ENCODE measurements at regions not wholly inside any gene's neighbourhood (a gene's known extent, or its start where the extent isn't known, plus 50 kb on each side); places are given as distances from the start of the nearest gene placed in this dataset.
A peak's percentile ranks its signal among the peaks of the same experiment; 100 is the strongest.

DNA sequence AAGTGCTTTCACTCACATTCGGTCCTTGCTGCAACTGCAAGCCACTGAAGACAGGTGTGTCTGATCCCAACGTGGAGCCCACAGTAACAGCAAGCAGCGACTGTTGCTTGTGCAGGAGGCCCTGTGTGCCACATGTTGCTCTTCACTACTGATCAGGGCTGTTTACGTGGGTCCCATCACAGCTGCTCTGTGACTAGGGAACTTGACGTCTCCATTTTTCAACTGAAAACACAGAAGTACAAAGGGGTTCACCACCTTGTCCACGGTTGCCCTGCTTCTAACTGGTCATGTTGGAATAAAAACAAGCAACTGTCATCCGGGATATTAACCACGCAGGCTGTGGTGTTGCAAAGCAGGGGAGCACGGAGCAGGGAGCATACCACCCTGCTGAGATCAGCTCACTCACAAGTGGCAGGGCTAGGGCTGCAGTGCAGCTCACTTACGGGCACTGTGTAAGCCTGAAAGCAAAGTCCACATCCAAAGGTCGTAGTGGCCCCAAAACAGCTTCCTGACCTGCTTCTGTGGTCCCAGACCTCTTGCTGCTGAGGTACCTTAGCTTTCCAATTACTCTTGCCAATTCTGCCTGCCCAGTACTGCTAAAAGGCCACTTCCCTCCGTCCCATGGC lies 105.8 kb upstream of the DUSP22 start:
- DNase-seq, result no peak
- Histone ChIP-seq H3K9me3 (ENCODE audit: control insufficient read depth in 2 of 3, low read length in 3 of 3) (no peaks in the 10 kb centered on the region), H3K4me3 (ENCODE audit: low read length) (no peak overlapping the region), H3K27me3 (ENCODE audit: control insufficient read depth in 2 of 2, insufficient read depth in 2 of 2, low read length in 2 of 2) (no peaks in the 10 kb centered on the region), H3K4me1 (ENCODE audit: control insufficient read depth in 2 of 2, insufficient read depth in 2 of 2, low read length in 2 of 2) (peaks cover 6 to 19% of the 10 kb centered on the region in 2 donors), H3K36me3 (ENCODE audit: control insufficient read depth in 2 of 3, insufficient read depth in 3 of 3, low read length in 3 of 3) (no peaks in the 10 kb centered on the region), H3K27ac (ENCODE audit: low read depth, low read length) (no peak overlapping the region)
- CTCF ChIA-PET, result interaction anchor here (1.0 to 1.5 kb wide), 2 partner anchors 201 to 406 kb away, joined by 3 read pairs; no protein-coding TSS in a partner anchor
- POLR2A ChIA-PET, result no interaction called here
- no peaks in the 10 kb centered on the region for H3K36me3 Mint-ChIP-seq
- no peaks in the 10 kb centered on the region for H3K9me3 Mint-ChIP-seq
- no peak for ATAC-seq
- no peaks in the 10 kb centered on the region for H3K27me3 Mint-ChIP-seq
- H3K4me3 Mint-ChIP-seq, result no peak overlapping the region
- no peak overlapping the region for H3K27ac Mint-ChIP-seq
- intact Hi-C loops (cut with micrococcal nuclease), result loop anchor here (5.0 kb wide), 5 partner anchors 261 to 1251 kb away; no protein-coding TSS in a partner anchor
- peaks cover 12 to 30% (median 20%) of the 10 kb centered on the region in 7 donors for H3K4me1 Mint-ChIP-seq

DNA sequence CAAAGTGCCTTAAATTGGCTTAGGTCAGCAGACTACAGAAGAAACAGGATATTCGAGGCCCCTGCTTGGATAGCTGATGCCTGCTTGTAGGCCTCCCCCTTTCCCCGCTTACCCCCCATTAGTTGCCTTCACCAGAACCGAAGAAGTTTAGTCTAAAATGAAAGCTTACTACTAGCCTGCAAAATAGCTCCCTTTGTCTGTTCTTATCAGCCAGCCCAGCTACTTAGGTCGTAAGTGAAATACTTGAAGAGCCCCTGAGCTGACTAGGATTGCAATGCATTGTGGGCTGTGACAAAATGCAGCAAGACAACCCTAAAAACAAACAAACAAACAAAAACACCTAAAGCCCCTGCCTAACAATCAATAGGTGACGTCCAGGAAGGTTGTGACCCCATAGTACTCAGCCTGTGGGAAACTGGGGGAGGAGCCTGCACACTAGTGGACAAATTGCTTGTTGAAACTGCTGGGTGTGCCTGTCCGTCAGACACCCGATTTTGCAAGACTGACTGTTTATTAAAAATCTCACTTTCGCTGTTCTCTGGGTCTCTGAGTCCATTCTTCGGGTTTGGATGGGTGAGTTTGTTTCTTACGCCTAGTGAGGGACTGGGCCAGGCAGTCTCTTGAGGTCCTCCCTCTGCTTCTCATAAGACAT lies 105.0 kb upstream of the DUSP22 start:
- Mint-ChIP-seq H3K4me1 (peaks cover 12 to 28% (median 20%) of the 10 kb centered on the region in 7 donors), H3K27me3 (no peaks in the 10 kb centered on the region), H3K4me3 (no peak overlapping the region), H3K9me3 (no peaks in the 10 kb centered on the region), H3K27ac (peak overlapping the region in 1 of 9 donors; percentile 20), H3K36me3 (no peaks in the 10 kb centered on the region)
- CTCF ChIA-PET, result interaction anchor here (0.6 to 1.8 kb wide), 5 partner anchors 39 to 406 kb away, joined by 3 read pairs; no protein-coding TSS in a partner anchor
- H3K36me3 ChIP-seq (ENCODE audit: control insufficient read depth in 2 of 3, insufficient read depth in 3 of 3, low read length in 3 of 3), result no peaks in the 10 kb centered on the region
- no peaks in the 10 kb centered on the region for H3K27me3 ChIP-seq (ENCODE audit: control insufficient read depth in 2 of 2, insufficient read depth in 2 of 2, low read length in 2 of 2)
- H3K27ac ChIP-seq (ENCODE audit: low read depth, low read length), result no peak overlapping the region
- H3K4me1 ChIP-seq (ENCODE audit: control insufficient read depth in 2 of 2, insufficient read depth in 2 of 2, low read length in 2 of 2), result peaks cover 6 to 19% of the 10 kb centered on the region in 2 donors
- no peaks in the 10 kb centered on the region for H3K9me3 ChIP-seq (ENCODE audit: control insufficient read depth in 2 of 3, low read length in 3 of 3)
- intact Hi-C loops (cut with micrococcal nuclease), result loop anchor here (5.0 kb wide), 5 partner anchors 260 to 1250 kb away; no protein-coding TSS in a partner anchor
- H3K4me3 ChIP-seq (ENCODE audit: low read length), result no peak overlapping the region
- no peak for ATAC-seq
- peak in 1 of 9 donors; percentile 6 for DNase-seq
- POLR2A ChIA-PET, result interaction anchor here (1.1 kb wide), 1 partner anchor 216 kb away, joined by 4 read pairs; no protein-coding TSS in a partner anchor

- no peaks in the 10 kb centered on the region for H3K9me3 Mint-ChIP-seq
- H3K27me3 Mint-ChIP-seq, result no peaks in the 10 kb centered on the region
- intact Hi-C loops (cut with micrococcal nuclease), result loop anchor here (1.0 to 5.0 kb wide), 19 partner anchors 48 to 1248 kb away; partner anchors contain the start of genes DUSP22 (in 2 of the 2) and IRF4 (in 1 of the 2)
- H3K9me3 ChIP-seq (ENCODE audit: control insufficient read depth in 2 of 3, low read length in 3 of 3), result no peaks in the 10 kb centered on the region
- no peak overlapping the region for H3K4me3 ChIP-seq (ENCODE audit: low read length)
- ATAC-seq, result peak; percentile 91
- no peaks in the 10 kb centered on the region for H3K36me3 ChIP-seq (ENCODE audit: control insufficient read depth in 2 of 3, insufficient read depth in 3 of 3, low read length in 3 of 3)
- no peaks in the 10 kb centered on the region for H3K27me3 ChIP-seq (ENCODE audit: control insufficient read depth in 2 of 2, insufficient read depth in 2 of 2, low read length in 2 of 2)
- CTCF ChIA-PET, result interaction anchor here (0.6 to 2.9 kb wide), 13 partner anchors 10 to 532 kb away, joined by 3 to 11 read pairs (median 3); partner anchors contain the start of gene IRF4
- peaks cover 16 to 38% (median 34%) of the 10 kb centered on the region in 7 donors for H3K4me1 Mint-ChIP-seq
- H3K4me1 ChIP-seq (ENCODE audit: control insufficient read depth in 2 of 2, insufficient read depth in 2 of 2, low read length in 2 of 2), result peaks cover 12 to 25% of the 10 kb centered on the region in 2 donors
- H3K27ac ChIP-seq (ENCODE audit: low read depth, low read length), result no peak overlapping the region
- H3K36me3 Mint-ChIP-seq, result no peaks in the 10 kb centered on the region
- peak; percentile 36 to 80 (median 61) for DNase-seq
- H3K27ac Mint-ChIP-seq, result peak overlapping the region in 2 of 9 donors; percentile 47 to 51
- H3K4me3 Mint-ChIP-seq, result peak overlapping the region in 1 of 10 donors; percentile 52
- POLR2A ChIA-PET, result no interaction called here
These were observed 103.2 kb upstream of the DUSP22 start for GRCh38 chr6:188821-189655.

- ChIA-PET POLR2A (no interaction called here), CTCF (interaction anchor here (0.6 to 2.9 kb wide), 6 partner anchors 29 to 405 kb away, joined by 3 to 11 read pairs (median 3); partner anchors contain the start of gene IRF4)
- DNase-seq (no peak), ATAC-seq (no peak)
- H3K9me3 Mint-ChIP-seq, result no peaks in the 10 kb centered on the region
- H3K4me1 Mint-ChIP-seq, result peaks cover 22 to 42% (median 38%) of the 10 kb centered on the region in 7 donors
- Histone ChIP-seq H3K9me3 (ENCODE audit: control insufficient read depth in 2 of 3, low read length in 3 of 3) (no peaks in the 10 kb centered on the region), H3K27ac (ENCODE audit: low read depth, low read length) (no peak overlapping the region), H3K4me1 (ENCODE audit: control insufficient read depth in 2 of 2, insufficient read depth in 2 of 2, low read length in 2 of 2) (peaks cover 18 to 32% of the 10 kb centered on the region in 2 donors), H3K36me3 (ENCODE audit: control insufficient read depth in 2 of 3, insufficient read depth in 3 of 3, low read length in 3 of 3) (no peaks in the 10 kb centered on the region), H3K27me3 (ENCODE audit: control insufficient read depth in 2 of 2, insufficient read depth in 2 of 2, low read length in 2 of 2) (no peaks in the 10 kb centered on the region), H3K4me3 (ENCODE audit: low read length) (no peak overlapping the region)
- intact Hi-C loops (cut with micrococcal nuclease), result loop anchor here (1.0 to 5.0 kb wide), 19 partner anchors 47 to 1248 kb away; partner anchors contain the start of genes DUSP22 (in 2 of the 2), EXOC2 (in 1 of the 2) and IRF4 (in 1 of the 2)
- no peaks in the 10 kb centered on the region for H3K36me3 Mint-ChIP-seq
- no peaks in the 10 kb centered on the region for H3K27me3 Mint-ChIP-seq
- H3K4me3 Mint-ChIP-seq, result no peak overlapping the region
- peak overlapping the region in 4 of 9 donors; percentile 28 to 80 (median 45) for H3K27ac Mint-ChIP-seq
These were observed 102.6 kb upstream of the DUSP22 start for GRCh38 chr6:189676-190075.

DNA sequence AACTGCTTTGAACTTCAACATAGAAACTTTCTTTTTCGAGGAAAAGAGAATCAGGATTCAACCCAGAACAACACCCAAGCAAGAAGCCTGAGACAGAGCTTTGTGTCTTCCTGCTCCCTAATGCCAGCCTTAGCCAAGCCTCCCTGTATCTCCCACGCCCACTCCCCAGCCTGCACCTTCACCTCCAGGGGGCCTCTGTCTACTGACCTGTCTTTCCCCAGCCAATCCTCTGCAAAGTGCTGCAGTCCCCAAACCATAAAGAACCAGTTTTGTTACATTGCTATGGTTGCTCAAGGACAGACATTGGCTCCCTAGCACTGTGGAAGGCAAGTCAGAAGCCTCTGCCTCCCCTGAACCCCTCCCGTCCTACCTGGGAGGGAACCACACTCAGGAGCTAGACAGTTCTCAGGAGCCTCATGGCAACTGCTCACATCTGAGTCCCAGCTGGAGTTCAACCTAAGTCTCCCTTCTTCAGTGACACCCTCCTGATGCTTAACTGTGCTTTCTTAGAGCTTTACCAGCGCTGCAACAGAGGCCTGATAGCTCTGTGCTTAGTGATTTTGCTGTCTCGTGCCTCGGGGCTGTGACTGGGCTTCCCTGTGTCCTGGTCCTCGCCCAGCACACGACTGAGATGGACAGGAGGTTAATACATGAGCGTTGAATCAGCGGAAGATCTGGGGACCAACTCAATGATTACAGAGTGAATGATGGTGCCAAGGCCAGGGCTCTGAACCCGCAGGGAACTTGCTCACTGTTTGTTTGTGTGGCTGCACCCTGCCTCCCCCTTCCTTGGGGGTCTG lies 101.5 kb upstream of the DUSP22 start:
- H3K4me1 Mint-ChIP-seq, result peaks cover 33 to 53% (median 49%) of the 10 kb centered on the region in 7 donors
- no peak for ATAC-seq
- H3K9me3 Mint-ChIP-seq, result no peaks in the 10 kb centered on the region
- no peaks in the 10 kb centered on the region for H3K36me3 ChIP-seq (ENCODE audit: control insufficient read depth in 2 of 3, insufficient read depth in 3 of 3, low read length in 3 of 3)
- no peaks in the 10 kb centered on the region for H3K27me3 ChIP-seq (ENCODE audit: control insufficient read depth in 2 of 2, insufficient read depth in 2 of 2, low read length in 2 of 2)
- DNase-seq, result peak in 1 of 9 donors; percentile 5
- H3K36me3 Mint-ChIP-seq, result no peaks in the 10 kb centered on the region
- H3K27ac ChIP-seq (ENCODE audit: low read depth, low read length), result no peak overlapping the region
- peak overlapping the region in 1 of 10 donors; percentile 13 for H3K4me3 Mint-ChIP-seq
- ChIA-PET POLR2A (interaction anchor here (1.0 kb wide), 1 partner anchor 96 kb away, joined by 3 read pairs; no protein-coding TSS in a partner anchor), CTCF (interaction anchor here (2.9 kb wide), 1 partner anchor 402 kb away, joined by 11 read pairs; no protein-coding TSS in a partner anchor)
- no peaks in the 10 kb centered on the region for H3K27me3 Mint-ChIP-seq
- peak overlapping the region in 5 of 9 donors; percentile 5 to 80 (median 39) for H3K27ac Mint-ChIP-seq
- intact Hi-C loops (cut with micrococcal nuclease), result loop anchor here (5.0 kb wide), 2 partner anchors 302 to 502 kb away; partner anchors contain the start of gene EXOC2 (in 1 of the 2)
- H3K4me3 ChIP-seq (ENCODE audit: low read length), result no peak overlapping the region
- H3K4me1 ChIP-seq (ENCODE audit: control insufficient read depth in 2 of 2, insufficient read depth in 2 of 2, low read length in 2 of 2), result peaks cover 30 to 43% of the 10 kb centered on the region in 2 donors
- no peaks in the 10 kb centered on the region for H3K9me3 ChIP-seq (ENCODE audit: control insufficient read depth in 2 of 3, low read length in 3 of 3)

All from naive thymus-derived CD4-positive, alpha-beta T cell (primary cell).